Aorta (tissue), 5 donors: ENCODE measurements at regions not wholly inside any gene's neighbourhood (a gene's known extent, or its start where the extent isn't known, plus 50 kb on each side); places are given as distances from the start of the nearest gene placed in this dataset.

Experiments used
- ATAC-seq: fragments of 200-7000 bp; cut with Tn5 transposase; one replicate; pipeline ENCODE4 v1.9.1; 2022; ENCODE audit warnings: moderate library complexity; ENCODE audit not compliant: low FRiP score
- DNase-seq, 2 donors: peaks; one replicate each; pipeline ENCODE4 v3.0.0-alpha.2; 2020
- H3K27ac ChIP-seq, 2 donors: one replicate each; pipeline ENCODE4 v1.5.1; 2013; ENCODE audit warnings: low read length in 2 of 2, mild to moderate bottlenecking in 2 of 2, moderate library complexity in 2 of 2, control low read depth in 1 of 2, inconsistent platforms in 1 of 2, low read depth in 1 of 2
- H3K27me3 ChIP-seq, 2 donors: one replicate each; pipeline ENCODE4 v1.6.1; 2013; ENCODE audit warnings: control low read depth in 1 of 2, low read length in 1 of 2, mild to moderate bottlenecking in 1 of 2, moderate library complexity in 1 of 2; ENCODE audit not compliant: insufficient read depth in 2 of 2, control insufficient read depth in 1 of 2
- H3K36me3 ChIP-seq, 2 donors: one replicate each; pipeline ENCODE4 v1.6.1; 2013; ENCODE audit warnings: control low read depth in 1 of 2, low read length in 1 of 2, mild to moderate bottlenecking in 1 of 2; ENCODE audit not compliant: insufficient read depth in 2 of 2, control insufficient read depth in 1 of 2
- H3K4me1 ChIP-seq, 2 donors: one replicate each; pipeline ENCODE4 v1.6.1; 2013; ENCODE audit warnings: low read length in 2 of 2, control low read depth in 1 of 2, mild to moderate bottlenecking in 1 of 2, moderate library complexity in 1 of 2; ENCODE audit not compliant: insufficient read depth in 2 of 2, control insufficient read depth in 1 of 2
- H3K4me3 ChIP-seq, 2 donors: one replicate each; pipeline ENCODE4 v1.5.1; 2013; ENCODE audit warnings: low read length in 2 of 2, control low read depth in 1 of 2, mild to moderate bottlenecking in 1 of 2
- H3K9me3 ChIP-seq: one replicate; pipeline ENCODE4 v1.6.1; 2013; ENCODE audit warnings: mild to moderate bottlenecking, low read length; ENCODE audit not compliant: control insufficient read depth
- WGBS, 2 donors: extraction: QIAGEN DNeasy Blood & Tissue Kit; methylation state at CpG; one replicate each; pipeline ENCODE4 v1.1.7; 2013; 5-methylcytosine and 5-hydroxymethylcytosine counted together
- intact Hi-C, 2 donors: fragments of 100-400 bp; cut with DNase I; formaldehyde crosslinking; loops; one replicate each; pipeline versions ENCODE4 v1.14.2 to v1.15.0; 2022
- donor health status: healthy with polysubstance abuse.
- donor health status: Bipolar disorder and iron deficiency.
- donor health status: DM: no; HTN: no; CAD: no.
- donor health status: DM: no; HTN: no; CAD: no.
- donor health status: DM: yes; HTN: yes; CAD: no.

DNA sequence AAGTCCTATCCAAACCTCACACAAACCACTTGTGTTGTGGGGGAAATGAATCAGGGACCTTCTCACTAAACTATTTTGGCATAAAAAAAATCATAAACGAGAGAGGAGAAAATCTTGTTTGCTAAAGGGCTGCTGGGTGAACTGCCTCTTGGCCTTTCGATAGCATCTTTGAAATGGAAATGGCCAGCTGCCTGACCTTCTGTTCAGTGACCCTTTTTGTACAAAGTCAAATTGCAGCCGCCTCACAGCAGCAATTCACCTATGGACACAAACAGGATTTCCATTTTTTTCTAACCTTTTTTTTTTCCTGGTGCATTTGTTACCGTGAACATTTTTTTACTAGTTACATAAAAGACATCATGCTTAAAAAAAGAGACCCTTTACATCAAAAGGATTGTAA, 89.0 kb upstream of the ONECUT1 start:
- WGBS, 2 donors: 11 to 21% methylated on average over 4 of the region's 4 CpGs
- intact Hi-C loops: no loop called here

DNA sequence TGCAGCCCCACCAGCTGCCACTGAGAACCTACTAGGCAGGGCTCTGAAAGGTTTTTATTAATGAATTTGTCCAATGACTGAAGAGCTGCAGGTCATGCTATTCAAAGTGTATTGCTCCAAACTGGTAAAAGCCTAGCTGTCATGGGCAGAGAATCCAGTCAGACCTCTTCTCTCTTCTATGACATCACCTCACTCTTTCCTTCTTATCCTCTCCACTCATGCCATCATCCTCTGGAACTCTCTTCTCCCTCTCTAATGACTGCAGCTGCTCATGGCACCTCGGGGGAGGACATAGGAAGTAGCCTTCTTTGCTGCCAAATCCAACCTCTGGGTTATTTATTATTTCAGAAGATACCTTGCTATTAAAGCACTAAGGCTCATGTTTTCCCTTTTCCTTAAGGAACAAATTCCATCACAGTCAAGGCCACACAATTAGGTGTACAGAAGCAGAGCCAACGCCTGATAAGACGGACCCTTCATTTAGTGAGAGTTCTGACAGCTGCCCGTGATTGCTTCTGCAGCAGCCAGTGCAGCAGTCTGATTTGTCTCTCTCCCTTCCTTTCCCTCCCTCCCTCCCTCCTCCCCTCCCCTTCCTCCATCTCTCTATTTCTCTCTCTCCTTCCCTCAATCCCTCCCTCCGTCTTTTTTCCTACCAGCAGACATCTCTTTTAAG, 87.0 kb upstream of the ONECUT1 start:
- no peaks in the 10 kb centered on the region for H3K4me1 ChIP-seq
- no peak overlapping the region for H3K4me3 ChIP-seq
- peaks cover 1% of the 10 kb centered on the region for H3K9me3 ChIP-seq
- H3K36me3 ChIP-seq: no peaks in the 10 kb centered on the region
- no peaks in the 10 kb centered on the region for H3K27me3 ChIP-seq
- ATAC-seq: no peak
- intact Hi-C loops: no loop called here
- no peak overlapping the region for H3K27ac ChIP-seq
- DNase-seq: no peak
- WGBS, 2 donors: 22 to 27% methylated on average over 5 of the region's 5 CpGs

More for the DNA sequence above, 89.0 kb upstream of the ONECUT1 start:
- DNase-seq: no peak
- Histone ChIP-seq H3K4me1 (no peaks in the 10 kb centered on the region), H3K36me3 (no peaks in the 10 kb centered on the region), H3K27ac (no peak overlapping the region), H3K27me3 (no peaks in the 10 kb centered on the region), H3K4me3 (no peak overlapping the region), H3K9me3 (peaks cover 1% of the 10 kb centered on the region)
- no peak for ATAC-seq

DNA sequence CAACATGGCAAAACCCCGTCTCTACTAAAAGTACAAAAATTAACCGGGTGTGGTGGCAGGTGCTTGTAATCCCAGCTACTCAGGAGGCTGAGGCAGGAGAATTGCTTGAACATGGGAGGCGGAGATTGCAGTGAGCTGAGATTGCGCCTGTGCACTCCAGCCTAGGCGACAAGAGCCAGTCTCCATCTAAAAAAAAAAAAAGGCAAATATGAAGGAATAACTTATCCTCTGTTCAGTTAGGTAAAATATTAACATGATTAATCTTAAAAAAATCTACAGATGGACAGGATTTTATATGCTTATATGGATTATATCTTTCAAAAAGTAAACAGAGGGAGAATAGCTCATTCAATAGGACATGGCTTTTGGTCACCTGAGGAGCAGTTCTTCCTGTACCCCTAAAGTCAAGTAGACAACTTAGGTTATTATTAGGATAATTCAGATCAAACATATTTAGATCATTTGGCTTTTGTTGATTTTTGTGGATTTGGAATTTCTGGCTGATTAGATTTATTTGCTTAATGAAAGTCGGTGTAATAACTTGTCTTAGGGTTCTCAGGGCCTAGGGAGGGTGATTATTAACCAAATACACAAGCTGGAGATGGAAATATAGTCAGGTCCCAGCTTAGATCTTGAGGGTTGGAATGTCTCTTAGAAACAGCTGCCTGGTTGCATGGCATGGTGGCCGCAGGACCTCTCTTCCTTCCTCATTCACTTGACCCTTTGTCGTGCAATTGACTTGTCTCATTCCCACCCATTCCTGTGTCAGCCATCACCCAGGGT, 82.1 kb upstream of the ONECUT1 start:
- no peaks in the 10 kb centered on the region for H3K36me3 ChIP-seq

DNA sequence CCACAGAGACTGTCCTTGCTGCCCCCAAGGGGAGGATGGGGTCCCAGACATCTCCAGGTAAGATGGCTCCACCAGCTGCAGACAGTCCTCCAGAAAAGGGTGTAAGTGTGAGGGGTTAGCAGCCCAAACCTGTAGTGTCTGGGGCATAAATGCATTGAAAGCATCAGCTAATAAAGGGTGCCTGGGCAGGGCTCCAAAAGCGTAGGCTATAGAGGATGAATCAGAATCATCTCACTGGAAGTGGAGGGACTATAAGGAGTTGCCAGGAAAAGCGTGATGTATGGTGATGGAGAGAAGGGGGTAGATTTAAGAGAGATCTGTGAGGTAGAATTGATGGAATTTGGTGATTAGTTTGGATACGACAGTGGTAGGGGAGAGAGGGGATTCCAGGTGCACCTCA, 79.9 kb upstream of the ONECUT1 start:
- no peak overlapping the region for H3K4me3 ChIP-seq
- ATAC-seq (no peak), DNase-seq (no peak)
- H3K27ac ChIP-seq: no peak overlapping the region
- 76 to 81% methylated on average over 3 of the region's 3 CpGs for WGBS, 2 donors
- peaks cover 3% of the 10 kb centered on the region for H3K9me3 ChIP-seq
- intact Hi-C loops: no loop called here
- H3K27me3 ChIP-seq: no peaks in the 10 kb centered on the region
- H3K36me3 ChIP-seq: no peaks in the 10 kb centered on the region
- H3K4me1 ChIP-seq: no peaks in the 10 kb centered on the region

More for the DNA sequence above, 82.1 kb upstream of the ONECUT1 start:
- H3K9me3 ChIP-seq: peaks cover 1% of the 10 kb centered on the region
- H3K4me3 ChIP-seq: no peak overlapping the region
- no peak for DNase-seq
- H3K4me1 ChIP-seq: no peaks in the 10 kb centered on the region
- H3K27ac ChIP-seq: no peak overlapping the region
- WGBS, 2 donors: 84 to 90% methylated on average over 8 of the region's 8 CpGs
- no peaks in the 10 kb centered on the region for H3K27me3 ChIP-seq
- intact Hi-C loops: no loop called here
- no peak for ATAC-seq

DNA sequence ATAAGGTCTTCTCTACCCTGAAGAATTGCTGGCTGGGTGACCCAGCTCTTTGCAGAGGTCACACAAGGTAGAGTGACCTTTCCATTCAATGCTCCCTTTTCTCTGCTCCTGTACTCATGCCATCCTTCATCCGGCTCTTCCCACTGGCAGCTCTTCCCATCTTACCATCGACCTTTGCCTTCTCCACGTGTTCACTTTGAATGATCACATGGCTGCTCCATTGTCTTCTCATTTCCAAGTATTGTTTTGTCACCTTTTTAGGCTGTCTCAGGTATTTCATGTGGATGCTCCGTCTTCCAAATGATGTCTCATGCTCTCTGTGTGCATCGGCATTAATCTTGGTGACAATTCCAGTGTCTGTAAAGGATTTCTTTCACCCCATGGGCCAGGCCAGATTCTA, 76.6 kb upstream of the ONECUT1 start:
- Histone ChIP-seq H3K4me1 (no peaks in the 10 kb centered on the region), H3K9me3 (peaks cover 6% of the 10 kb centered on the region), H3K36me3 (no peaks in the 10 kb centered on the region), H3K27ac (no peak overlapping the region), H3K27me3 (no peaks in the 10 kb centered on the region), H3K4me3 (no peak overlapping the region)
- no peak for ATAC-seq
- 75 to 76% methylated on average over 5 of the region's 5 CpGs for WGBS, 2 donors
- no peak for DNase-seq
- intact Hi-C loops: no loop called here

DNA sequence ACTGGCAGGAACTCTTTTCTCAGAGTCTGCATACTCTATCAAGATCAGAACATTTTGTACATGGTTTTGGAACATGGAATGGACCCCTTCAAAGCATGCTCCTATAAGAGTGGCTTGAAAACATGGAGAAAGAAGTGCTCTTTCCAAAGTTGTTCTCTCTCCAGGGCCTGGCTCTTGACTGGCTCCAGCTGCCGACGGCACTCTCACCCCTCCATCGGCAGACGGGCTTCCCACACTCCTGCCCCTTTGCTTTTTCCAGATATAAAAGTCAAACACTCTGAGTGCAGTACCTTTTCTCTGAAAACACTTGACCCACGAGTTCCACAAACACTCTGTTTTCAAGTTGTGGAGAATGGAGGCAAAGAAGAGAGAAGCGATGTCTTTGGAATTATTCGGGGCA, 72.5 kb upstream of the ONECUT1 start:
- intact Hi-C loops: no loop called here
- DNase-seq: no peak
- no peak overlapping the region for H3K27ac ChIP-seq
- H3K9me3 ChIP-seq: peaks cover 6% of the 10 kb centered on the region
- WGBS, 2 donors: 68 to 74% methylated on average over 7 of the region's 7 CpGs
- ATAC-seq: no peak
- no peaks in the 10 kb centered on the region for H3K4me1 ChIP-seq
- H3K4me3 ChIP-seq: no peak overlapping the region
- H3K27me3 ChIP-seq: no peaks in the 10 kb centered on the region
- H3K36me3 ChIP-seq: no peaks in the 10 kb centered on the region

DNA sequence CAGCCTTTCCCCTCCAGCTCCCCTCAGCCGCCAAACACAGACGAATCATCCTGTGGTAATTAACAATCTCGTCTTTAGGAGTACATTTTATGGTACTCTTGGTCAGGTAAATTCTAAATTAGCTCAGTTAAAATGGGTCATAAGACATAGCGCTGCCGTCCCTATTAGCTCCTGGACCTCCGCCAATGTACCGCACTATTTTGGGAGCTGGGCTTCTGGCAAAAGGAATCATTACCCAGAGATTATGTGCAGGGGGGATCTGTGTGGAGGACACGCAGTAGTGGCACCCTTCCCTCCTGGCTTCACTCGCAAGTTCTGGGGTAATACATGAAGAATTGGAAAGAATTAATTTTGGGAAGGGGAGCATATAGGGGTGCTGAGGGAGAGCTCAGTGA, 68.6 kb upstream of the ONECUT1 start:
- no peak for DNase-seq
- no peaks in the 10 kb centered on the region for H3K36me3 ChIP-seq
- H3K27me3 ChIP-seq: no peaks in the 10 kb centered on the region
- H3K4me1 ChIP-seq: no peaks in the 10 kb centered on the region
- intact Hi-C loops: no loop called here
- no peak overlapping the region for H3K4me3 ChIP-seq
- H3K9me3 ChIP-seq: peaks cover 4% of the 10 kb centered on the region
- 31 to 37% methylated on average over 9 of the region's 9 CpGs for WGBS, 2 donors
- H3K27ac ChIP-seq: no peak overlapping the region
- ATAC-seq: no peak

DNA sequence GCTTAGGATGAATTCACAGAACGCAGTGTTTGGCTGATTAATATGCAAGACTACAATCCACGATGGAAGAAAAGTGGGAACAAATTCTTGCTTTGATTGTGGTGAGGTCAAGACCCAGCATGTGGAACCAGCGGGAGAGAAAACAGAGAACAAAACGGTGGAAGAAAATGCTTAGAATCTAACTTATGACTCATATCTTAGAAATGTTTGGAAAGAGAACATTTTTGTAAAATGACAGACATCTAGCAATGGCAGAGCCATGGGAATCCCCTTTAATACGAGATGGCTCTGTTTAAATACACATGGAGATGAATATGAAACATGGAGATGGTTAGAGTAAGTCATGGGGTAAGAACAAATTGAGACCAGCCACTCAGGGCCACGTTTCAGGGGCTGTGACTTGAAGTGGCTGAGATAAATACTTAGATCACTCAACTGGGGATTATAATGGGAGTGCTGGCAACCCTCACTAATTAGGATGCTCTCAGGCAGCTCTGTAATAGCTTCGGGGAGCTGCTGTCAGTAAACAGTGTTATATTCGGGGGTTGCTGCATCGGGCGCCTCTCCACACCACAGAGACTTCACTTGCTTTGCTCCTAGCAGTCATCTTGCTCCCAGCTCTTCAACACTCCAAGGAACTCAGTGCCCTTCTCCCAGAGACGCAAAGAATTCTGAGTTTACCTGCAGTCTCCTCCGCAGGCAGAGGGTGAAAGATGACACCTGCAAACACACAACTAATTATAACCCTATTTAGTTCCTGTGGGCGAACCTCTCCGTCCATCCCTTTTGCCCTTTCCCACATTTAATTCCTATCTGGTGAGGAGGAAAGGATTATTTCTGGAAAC, 68.0 kb upstream of the ONECUT1 start:
- Histone ChIP-seq H3K4me3 (no peak overlapping the region), H3K9me3 (peaks cover 4% of the 10 kb centered on the region), H3K27me3 (no peaks in the 10 kb centered on the region), H3K36me3 (no peaks in the 10 kb centered on the region), H3K4me1 (no peaks in the 10 kb centered on the region), H3K27ac (no peak overlapping the region)
- no peak for ATAC-seq
- no peak for DNase-seq
- intact Hi-C loops: no loop called here
- WGBS, 2 donors: 20 to 25% methylated on average over 14 of the region's 14 CpGs
